DND-41 (cell line): ENCODE measurements at regions not wholly inside any gene's neighbourhood (a gene's known extent, or its start where the extent isn't known, plus 50 kb on each side); places are given as distances from the start of the nearest gene placed in this dataset.

Source experiments
- EZH2 ChIP-seq: IDR thresholded peaks from 3 replicates; pipeline ENCODE4 v1.6.1; 2012; ENCODE audit warnings: borderline replicate concordance, low read depth, mild to moderate bottlenecking, moderate library complexity, low read length, inconsistent platforms; ENCODE audit not compliant: severe bottlenecking
- TF ChIP-seq, protein P1 (sequence below): IDR thresholded peaks from 2 replicates; pipeline ENCODE4 v1.5.1; 2012; ENCODE audit warnings: borderline replicate concordance, low read length, moderate library complexity, mild to moderate bottlenecking; ENCODE audit not compliant: poor library complexity, severe bottlenecking; ENCODE audit errors: extremely low read depth

DNA sequence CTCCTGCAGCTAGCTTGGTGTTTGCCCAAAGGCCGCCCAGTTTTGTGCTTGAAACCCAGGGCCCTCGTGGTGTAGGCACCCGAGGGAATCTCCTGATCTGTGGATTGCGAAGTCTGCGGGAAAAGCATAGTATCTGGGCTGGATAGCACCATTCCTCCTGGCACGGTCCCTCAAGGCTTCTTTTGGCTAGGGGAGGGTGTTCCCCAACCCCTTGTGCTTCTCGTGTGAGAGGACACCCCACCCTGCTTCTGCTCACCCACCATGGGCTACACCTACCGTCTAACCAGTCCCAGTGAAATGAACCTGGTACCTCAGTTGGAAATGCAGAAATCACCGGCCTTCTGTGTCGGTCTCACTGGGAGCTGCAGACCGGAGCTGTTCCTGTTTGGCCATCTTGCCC lies 403.5 kb downstream of the USP25 start:
- TF ChIP-seq, protein P1, sequence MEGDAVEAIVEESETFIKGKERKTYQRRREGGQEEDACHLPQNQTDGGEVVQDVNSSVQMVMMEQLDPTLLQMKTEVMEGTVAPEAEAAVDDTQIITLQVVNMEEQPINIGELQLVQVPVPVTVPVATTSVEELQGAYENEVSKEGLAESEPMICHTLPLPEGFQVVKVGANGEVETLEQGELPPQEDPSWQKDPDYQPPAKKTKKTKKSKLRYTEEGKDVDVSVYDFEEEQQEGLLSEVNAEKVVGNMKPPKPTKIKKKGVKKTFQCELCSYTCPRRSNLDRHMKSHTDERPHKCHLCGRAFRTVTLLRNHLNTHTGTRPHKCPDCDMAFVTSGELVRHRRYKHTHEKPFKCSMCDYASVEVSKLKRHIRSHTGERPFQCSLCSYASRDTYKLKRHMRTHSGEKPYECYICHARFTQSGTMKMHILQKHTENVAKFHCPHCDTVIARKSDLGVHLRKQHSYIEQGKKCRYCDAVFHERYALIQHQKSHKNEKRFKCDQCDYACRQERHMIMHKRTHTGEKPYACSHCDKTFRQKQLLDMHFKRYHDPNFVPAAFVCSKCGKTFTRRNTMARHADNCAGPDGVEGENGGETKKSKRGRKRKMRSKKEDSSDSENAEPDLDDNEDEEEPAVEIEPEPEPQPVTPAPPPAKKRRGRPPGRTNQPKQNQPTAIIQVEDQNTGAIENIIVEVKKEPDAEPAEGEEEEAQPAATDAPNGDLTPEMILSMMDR: no peak
- TF ChIP-seq EZH2: no peak
